Gastrocnemius medialis (tissue), 4 donors: ENCODE measurements at regions not wholly inside any gene's neighbourhood (a gene's known extent, or its start where the extent isn't known, plus 50 kb on each side); places are given as distances from the start of the nearest gene placed in this dataset.

ENCODE experiments used
- ATAC-seq, 2 donors: fragments of 150-250 bp; one replicate each; pipeline ENCODE4 v1.9.1; 2016
- DNase-seq, 2 donors: peaks; one replicate each; pipeline ENCODE4 v3.0.0-alpha.2; 2019
- H3K27ac ChIP-seq, 4 donors: fragments of 200-600 bp; sonication (generic); 1 replicate in 1 of 4; 2 replicates in 3 of 4; pipeline ENCODE4 v1.5.1; 2016 to 2018; ENCODE audit warnings: mild to moderate bottlenecking in 2 of 4, moderate library complexity in 1 of 4
- H3K27me3 ChIP-seq, 3 donors: fragments of 200-600 bp; sonication (generic) in 2 of 3; 1 replicate in 1 of 3; 2 replicates in 2 of 3; pipeline versions ENCODE4 v1.5.1 to v1.6.0; 2016 to 2019; ENCODE audit warnings: mild to moderate bottlenecking in 1 of 3, moderate library complexity in 1 of 3
- H3K36me3 ChIP-seq, 2 donors: fragments of 200-600 bp; sonication (generic) in 1 of 2; one replicate each; pipeline ENCODE4 v1.5.1; 2017 to 2018
- H3K4me1 ChIP-seq, 2 donors: fragments of 200-600 bp; sonication (generic) in 1 of 2; one replicate each; pipeline ENCODE4 v1.5.1; 2016 to 2017; ENCODE audit warnings: mild to moderate bottlenecking in 2 of 2
- H3K4me3 ChIP-seq, 4 donors: fragments of 200-600 bp; sonication (generic) in 3 of 4; 1 replicate in 1 of 4; 2 replicates in 3 of 4; pipeline ENCODE4 v1.5.1; 2016 to 2019; ENCODE audit warnings: mild to moderate bottlenecking in 2 of 4
- H3K9me3 ChIP-seq, 3 donors: fragments of 200-600 bp; sonication (generic) in 2 of 3; 1 replicate in 1 of 3; 2 replicates in 2 of 3; pipeline ENCODE4 v1.5.1; 2016 to 2019
- POLR2A ChIP-seq, 2 donors: fragments of 450-650 bp; IDR thresholded peaks; one replicate each; pipeline ENCODE4 v1.6.1; 2017; ENCODE audit warnings: antibody characterized with exemption in 2 of 2, mild to moderate bottlenecking in 2 of 2, moderate library complexity in 2 of 2
- in situ Hi-C, 4 donors: fragments of 200-750 bp; cut with MboI; loops; one replicate each; pipeline versions ENCODE4 v1.15.0 to v1.8.0; 2017; ENCODE audit warnings: low sequenced_read_pairs in 4 of 4
- intact Hi-C: fragments of 100-400 bp; cut with DNase I; formaldehyde crosslinking; loops from one replicate; pipeline ENCODE4 v1.15.1; 2023; ENCODE audit warnings: low total_unique reads
- TF ChIP-seq, protein P1 (sequence below), 5 experiments: fragments of 450-650 bp in 3 of 5; fragments of 200-600 bp in 2 of 5; sonication (generic) in 2 of 5; IDR thresholded peaks in 4 of 5; conservative IDR thresholded peaks in 1 of 5; 1 replicate in 4 of 5; 2 replicates in 1 of 5; pipeline ENCODE4 v1.5.1; 2016 to 2019; ENCODE audit warnings: antibody characterized with exemption in 5 of 5, mild to moderate bottlenecking in 3 of 5, moderate library complexity in 3 of 5

DNA sequence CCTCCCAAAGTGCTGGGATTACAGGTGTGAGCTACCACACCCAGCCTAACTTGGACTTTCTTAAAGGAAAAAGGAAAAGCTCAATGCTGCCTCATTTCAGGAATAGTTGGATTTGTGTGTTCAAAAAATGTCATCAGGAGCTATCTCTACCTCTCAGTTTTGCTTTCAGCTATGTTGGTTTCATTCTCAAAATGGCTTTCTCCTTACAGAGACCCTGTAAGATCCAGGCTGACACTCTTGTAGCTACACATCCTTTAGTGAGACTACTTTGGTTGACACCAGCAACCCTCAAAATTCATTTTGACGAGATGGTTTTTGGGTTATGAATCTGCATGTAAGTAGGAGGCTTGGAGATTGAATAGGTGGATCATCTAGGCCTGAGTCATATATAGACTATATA, 269.7 kb upstream of the SORCS1 start:
- Histone ChIP-seq H3K4me3 (no peak overlapping the region), H3K9me3 (no peaks in the 10 kb centered on the region), H3K27ac (no peak overlapping the region), H3K27me3 (no peaks in the 10 kb centered on the region), H3K4me1 (no peaks in the 10 kb centered on the region), H3K36me3 (no peaks in the 10 kb centered on the region)
- DNase-seq (no peak), ATAC-seq (no peak)
- in situ Hi-C loops = no loop called here
- TF ChIP-seq POLR2A (IDR thresholded peaks at IDR 0.05) = no peak
- TF ChIP-seq, protein P1, sequence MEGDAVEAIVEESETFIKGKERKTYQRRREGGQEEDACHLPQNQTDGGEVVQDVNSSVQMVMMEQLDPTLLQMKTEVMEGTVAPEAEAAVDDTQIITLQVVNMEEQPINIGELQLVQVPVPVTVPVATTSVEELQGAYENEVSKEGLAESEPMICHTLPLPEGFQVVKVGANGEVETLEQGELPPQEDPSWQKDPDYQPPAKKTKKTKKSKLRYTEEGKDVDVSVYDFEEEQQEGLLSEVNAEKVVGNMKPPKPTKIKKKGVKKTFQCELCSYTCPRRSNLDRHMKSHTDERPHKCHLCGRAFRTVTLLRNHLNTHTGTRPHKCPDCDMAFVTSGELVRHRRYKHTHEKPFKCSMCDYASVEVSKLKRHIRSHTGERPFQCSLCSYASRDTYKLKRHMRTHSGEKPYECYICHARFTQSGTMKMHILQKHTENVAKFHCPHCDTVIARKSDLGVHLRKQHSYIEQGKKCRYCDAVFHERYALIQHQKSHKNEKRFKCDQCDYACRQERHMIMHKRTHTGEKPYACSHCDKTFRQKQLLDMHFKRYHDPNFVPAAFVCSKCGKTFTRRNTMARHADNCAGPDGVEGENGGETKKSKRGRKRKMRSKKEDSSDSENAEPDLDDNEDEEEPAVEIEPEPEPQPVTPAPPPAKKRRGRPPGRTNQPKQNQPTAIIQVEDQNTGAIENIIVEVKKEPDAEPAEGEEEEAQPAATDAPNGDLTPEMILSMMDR (IDR thresholded peaks at IDR 0.05 in 4 of 5, conservative IDR thresholded peaks at IDR 0.05 in 1 of 5) = no peak
- intact Hi-C loops = no loop called here

DNA sequence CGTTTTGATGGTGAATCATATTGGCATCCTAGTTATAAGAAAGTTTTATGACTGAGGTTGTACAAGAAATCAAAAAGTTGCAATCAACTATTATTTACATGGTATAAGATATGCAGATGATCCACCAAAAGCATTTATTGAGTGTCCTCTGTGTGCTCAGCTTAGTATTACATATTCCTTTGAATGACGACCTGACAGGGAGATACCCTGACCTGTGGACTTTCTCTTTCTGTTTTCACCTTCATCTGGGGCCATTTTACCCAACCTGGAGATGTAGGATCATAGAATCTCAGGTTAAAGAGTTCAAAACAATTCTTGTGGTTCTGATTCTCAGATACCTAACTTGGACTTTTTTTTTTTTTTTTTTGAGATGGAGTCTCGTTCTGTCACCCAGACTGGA, 269.1 kb upstream of the SORCS1 start:
- no peak for DNase-seq
- Histone ChIP-seq H3K4me1 (no peaks in the 10 kb centered on the region), H3K36me3 (no peaks in the 10 kb centered on the region), H3K4me3 (no peak overlapping the region), H3K9me3 (no peaks in the 10 kb centered on the region), H3K27me3 (no peaks in the 10 kb centered on the region), H3K27ac (no peak overlapping the region)
- TF ChIP-seq, protein P1 (IDR thresholded peaks at IDR 0.05 in 4 of 5, conservative IDR thresholded peaks at IDR 0.05 in 1 of 5) = no peak
- no peak for TF ChIP-seq POLR2A (IDR thresholded peaks at IDR 0.05)
- no peak for ATAC-seq
- intact Hi-C loops (no loop called here), in situ Hi-C loops (no loop called here)

DNA sequence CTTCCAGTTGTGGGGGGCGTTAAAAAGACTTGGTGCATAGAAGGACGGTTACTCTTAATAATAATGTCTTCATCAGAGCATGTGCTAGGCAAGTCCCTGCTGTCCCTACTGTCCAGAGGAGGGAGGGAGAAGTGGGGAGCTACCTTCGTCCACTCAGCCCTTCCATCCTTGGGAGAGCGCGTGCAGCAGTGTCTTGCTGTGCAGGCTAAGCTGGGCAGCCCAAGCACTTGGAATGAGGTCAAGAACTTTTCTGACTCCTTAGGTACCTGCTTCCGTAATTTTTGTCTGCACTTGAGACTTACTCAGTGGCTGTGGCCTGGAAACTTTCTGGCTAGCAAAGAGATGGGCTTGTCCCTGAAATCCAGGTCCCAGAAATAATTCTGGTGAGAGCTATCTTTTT, 265.9 kb upstream of the SORCS1 start:
- no peak overlapping the region for H3K4me3 ChIP-seq
- intact Hi-C loops (no loop called here), in situ Hi-C loops (no loop called here)
- no peaks in the 10 kb centered on the region for H3K36me3 ChIP-seq
- TF ChIP-seq POLR2A (IDR thresholded peaks at IDR 0.05) = no peak
- TF ChIP-seq, protein P1 (IDR thresholded peaks at IDR 0.05 in 4 of 5, conservative IDR thresholded peaks at IDR 0.05 in 1 of 5) = no peak
- no peaks in the 10 kb centered on the region for H3K27me3 ChIP-seq
- H3K4me1 ChIP-seq = no peaks in the 10 kb centered on the region
- no peak for ATAC-seq
- H3K9me3 ChIP-seq = no peaks in the 10 kb centered on the region
- DNase-seq = no peak
- H3K27ac ChIP-seq = no peak overlapping the region

DNA sequence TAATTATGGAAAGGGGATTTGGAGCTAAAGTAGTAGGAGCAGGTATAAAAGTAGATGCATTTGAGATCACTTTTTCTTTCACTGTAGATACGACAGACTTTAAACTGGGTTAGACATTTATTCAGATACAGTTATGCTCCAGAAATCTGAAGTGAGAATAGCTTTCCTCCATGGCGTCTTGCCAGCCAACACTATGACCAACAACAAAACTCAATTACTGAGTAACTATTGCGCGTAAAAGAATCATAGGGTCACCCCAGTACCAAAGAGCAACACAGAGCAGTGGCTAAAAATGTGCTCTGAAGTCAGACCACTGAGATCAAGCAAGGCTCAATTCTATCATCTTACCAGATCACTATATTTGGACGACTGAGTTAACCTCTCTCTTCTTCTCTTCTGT, 262.5 kb upstream of the SORCS1 start:
- no peak for TF ChIP-seq POLR2A (IDR thresholded peaks at IDR 0.05)
- TF ChIP-seq, protein P1 (IDR thresholded peaks at IDR 0.05 in 4 of 5, conservative IDR thresholded peaks at IDR 0.05 in 1 of 5) = no peak
- H3K27me3 ChIP-seq = no peaks in the 10 kb centered on the region
- no peaks in the 10 kb centered on the region for H3K9me3 ChIP-seq
- no peak overlapping the region for H3K27ac ChIP-seq
- intact Hi-C loops (no loop called here), in situ Hi-C loops (no loop called here)
- no peak overlapping the region for H3K4me3 ChIP-seq
- DNase-seq = no peak
- no peaks in the 10 kb centered on the region for H3K4me1 ChIP-seq
- no peaks in the 10 kb centered on the region for H3K36me3 ChIP-seq
- no peak for ATAC-seq

DNA sequence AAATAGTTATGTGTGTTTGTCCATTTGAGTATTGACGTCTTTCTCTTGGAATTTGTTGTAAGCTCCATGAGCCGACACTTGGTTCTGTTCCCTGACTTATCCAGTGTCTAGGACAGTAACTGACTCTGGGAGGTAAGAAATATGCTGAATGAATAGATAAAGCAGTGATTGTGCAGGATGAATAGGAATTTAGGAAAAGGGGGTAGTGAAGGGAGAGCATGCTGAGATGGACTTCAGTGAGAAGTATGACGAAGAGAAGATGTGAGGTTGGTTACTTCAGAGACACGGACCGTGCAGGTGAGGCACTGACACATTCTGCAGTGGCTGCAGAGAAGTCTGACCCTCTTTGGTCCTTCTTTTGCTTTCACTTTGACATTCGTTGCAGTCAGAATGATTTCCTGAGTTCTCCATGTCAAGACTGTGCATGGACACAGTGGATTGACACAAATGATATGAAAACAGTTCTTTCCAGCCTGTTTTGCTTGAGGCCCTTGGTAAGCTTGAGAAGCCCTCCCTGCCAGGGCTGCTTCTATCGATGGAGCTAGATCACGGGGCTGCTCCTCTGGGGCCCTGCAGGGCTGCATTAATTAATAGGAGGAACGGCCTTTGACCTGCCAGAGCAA, 261.5 kb upstream of the SORCS1 start:
- no peak overlapping the region for H3K27ac ChIP-seq
- no peak overlapping the region for H3K4me3 ChIP-seq
- H3K9me3 ChIP-seq = no peaks in the 10 kb centered on the region
- intact Hi-C loops = no loop called here
- H3K27me3 ChIP-seq = no peaks in the 10 kb centered on the region
- no peak for ATAC-seq
- TF ChIP-seq POLR2A (IDR thresholded peaks at IDR 0.05) = no peak
- no peaks in the 10 kb centered on the region for H3K4me1 ChIP-seq
- H3K36me3 ChIP-seq = no peaks in the 10 kb centered on the region
- in situ Hi-C loops = no loop called here
- no peak for DNase-seq
